H1 (cell line): ENCODE measurements at regions not wholly inside any gene's neighbourhood (a gene's known extent, or its start where the extent isn't known, plus 50 kb on each side); places are given as distances from the start of the nearest gene placed in this dataset.

Experiments used
- CTCF ChIA-PET: fragments of 300-600 bp; sonication (Branson Sonifier 250); formaldehyde crosslinking; loops from one replicate; lab custom pipeline; 2021; ENCODE audit not compliant: partially characterized antibody; lab: Charles Lee
- POLR2A ChIA-PET: fragments of 300-600 bp; sonication (Branson Sonifier 250); formaldehyde crosslinking; loops from one replicate; lab custom pipeline; 2021; ENCODE audit warnings: inconsistent platforms; ENCODE audit not compliant: partially characterized antibody; lab: Charles Lee
- DNase-seq, 2 experiments: peaks; one replicate each; pipeline versions ENCODE4 v3.0.0 to v3.0.0-alpha.2; 2010 to 2022; ENCODE audit warnings: low spot score in 2 of 2, low read depth in 1 of 2, mixed read lengths in 1 of 2
- FAIRE-seq: peaks from 2 replicates; lab custom pipeline; 2011; peaks lifted over from hg19 to GRCh38; lab: Jason Lieb, UNC
- H2AFZ ChIP-seq: 2 replicates; pipeline ENCODE4 v1.8.1; 2012; ENCODE audit warnings: low read length, inconsistent platforms
- H2AK5ac ChIP-seq: 2 replicates; pipeline ENCODE4 v1.6.1; 2013; ENCODE audit warnings: low read depth, low read length
- H2BK120ac ChIP-seq: replicated peaks from 2 replicates; pipeline ENCODE3; 2013; ENCODE audit warnings: low read depth, low read length, inconsistent platforms
- H2BK12ac ChIP-seq: 2 replicates; pipeline ENCODE4 v1.6.1; 2013; ENCODE audit warnings: low read depth, low read length
- H2BK15ac ChIP-seq: 2 replicates; pipeline ENCODE4 v1.6.1; 2013; ENCODE audit warnings: low read length
- H2BK20ac ChIP-seq: 2 replicates; pipeline ENCODE4 v1.6.1; 2013; ENCODE audit warnings: low read length
- H2BK5ac ChIP-seq: 2 replicates; pipeline ENCODE4 v1.6.1; 2013; ENCODE audit warnings: low read depth, low read length
- H3K14ac ChIP-seq: 2 replicates; pipeline ENCODE4 v1.6.1; 2013; ENCODE audit warnings: inconsistent platforms; ENCODE audit not compliant: insufficient read length
- H3K18ac ChIP-seq: 2 replicates; pipeline ENCODE4 v1.6.1; 2013; ENCODE audit warnings: low read length; ENCODE audit errors: extremely low read depth
- H3K23ac ChIP-seq: 2 replicates; pipeline ENCODE4 v1.6.1; 2013; ENCODE audit warnings: inconsistent platforms; ENCODE audit not compliant: insufficient read length
- H3K23me2 ChIP-seq: 2 replicates; pipeline ENCODE4 v1.6.1; 2013; ENCODE audit warnings: low read depth, low read length
- H3K27ac ChIP-seq: 2 replicates; pipeline ENCODE4 v1.6.1; 2011; ENCODE audit warnings: low read depth, low read length, inconsistent platforms
- H3K27me3 ChIP-seq, 4 experiments: replicated peaks in 1 of 4; 1 replicate in 1 of 4; 2 replicates in 3 of 4; pipeline versions ENCODE4 v1.6.1 to v1.8.1; 2011 to 2013; ENCODE audit warnings: low read length in 3 of 4, mild to moderate bottlenecking in 3 of 4, inconsistent platforms in 2 of 4, mixed read lengths in 2 of 4, moderate library complexity in 1 of 4; ENCODE audit not compliant: control insufficient read depth in 3 of 4, insufficient read depth in 3 of 4; ENCODE audit errors: extremely low read depth in 1 of 4
- H3K36me3 ChIP-seq, 4 experiments: 2 replicates each; pipeline versions ENCODE4 v1.6.1 to v1.8.1; 2011 to 2013; ENCODE audit warnings: mild to moderate bottlenecking in 4 of 4, low read length in 3 of 4, moderate library complexity in 2 of 4, control low read depth in 1 of 4, inconsistent platforms in 1 of 4; ENCODE audit not compliant: insufficient read depth in 4 of 4, control insufficient read depth in 2 of 4
- H3K4ac ChIP-seq: replicated peaks from 2 replicates; pipeline ENCODE3; 2013; ENCODE audit warnings: low read length, low read depth, mixed read lengths, inconsistent platforms; ENCODE audit not compliant: insufficient read length
- H3K4me1 ChIP-seq, 4 experiments: replicated peaks in 1 of 4; 1 replicate in 1 of 4; 2 replicates in 3 of 4; pipeline versions ENCODE4 v1.6.1 to v1.8.1; 2011 to 2013; ENCODE audit warnings: low read length in 3 of 4, inconsistent platforms in 2 of 4, mixed read lengths in 1 of 4; ENCODE audit not compliant: insufficient read depth in 4 of 4, control insufficient read depth in 3 of 4
- H3K4me2 ChIP-seq, 2 experiments: 2 replicates each; pipeline versions ENCODE4 v1.6.1 to v1.8.1; 2011 to 2013; ENCODE audit warnings: low read depth in 2 of 2, low read length in 2 of 2, control low read depth in 1 of 2, inconsistent platforms in 1 of 2, mild to moderate bottlenecking in 1 of 2; ENCODE audit not compliant: insufficient read depth in 1 of 2
- H3K4me3 ChIP-seq, 4 experiments: fragments of 200-600, 300-600 bp in 1 of 4; sonication (generic), shearing (Covaris generic), sonication (Bioruptor Twin) in 1 of 4; 2 replicates each; pipeline versions ENCODE4 v1.5.1 to v1.8.1; 2011 to 2016; ENCODE audit warnings: low read length in 4 of 4, low read depth in 3 of 4, control low read depth in 2 of 4, inconsistent platforms in 2 of 4, mild to moderate bottlenecking in 2 of 4, mixed read lengths in 1 of 4, moderate library complexity in 1 of 4; ENCODE audit not compliant: insufficient read depth in 2 of 4; ENCODE audit errors: extremely low read depth in 1 of 4
- H3K56ac ChIP-seq: replicated peaks from 2 replicates; pipeline ENCODE3; 2013; ENCODE audit warnings: low read depth, mild to moderate bottlenecking, mixed read lengths, low read length, inconsistent platforms; ENCODE audit not compliant: insufficient read length
- H3K79me1 ChIP-seq: 2 replicates; pipeline ENCODE4 v1.6.1; 2013; ENCODE audit warnings: low read depth, low read length, control low read depth
- H3K79me2 ChIP-seq, 2 experiments: 2 replicates each; pipeline versions ENCODE4 v1.6.1 to v1.8.1; 2012 to 2013; ENCODE audit warnings: low read length in 2 of 2, mild to moderate bottlenecking in 2 of 2, inconsistent platforms in 1 of 2; ENCODE audit not compliant: insufficient read depth in 2 of 2, control insufficient read depth in 1 of 2
- H3K9ac ChIP-seq, 4 experiments: replicated peaks in 1 of 4; 1 replicate in 1 of 4; 2 replicates in 3 of 4; pipeline versions ENCODE4 v1.6.1 to v1.8.1; 2011 to 2013; ENCODE audit warnings: low read depth in 3 of 4, low read length in 3 of 4, control low read depth in 2 of 4, mild to moderate bottlenecking in 2 of 4, moderate library complexity in 2 of 4, inconsistent platforms in 1 of 4; ENCODE audit errors: extremely low read depth in 1 of 4
- H3K9me3 ChIP-seq, 2 experiments: 2 replicates each; pipeline versions ENCODE4 v1.6.1 to v1.8.1; 2012 to 2013; ENCODE audit warnings: mild to moderate bottlenecking in 2 of 2, moderate library complexity in 2 of 2, control low read depth in 1 of 2, inconsistent platforms in 1 of 2, low read depth in 1 of 2, low read length in 1 of 2, mixed read lengths in 1 of 2; ENCODE audit not compliant: insufficient read depth in 2 of 2
- H4K20me1 ChIP-seq, 2 experiments: replicated peaks in 1 of 2; 2 replicates each; pipeline versions ENCODE3 to v1.8.1; 2011 to 2013; ENCODE audit warnings: inconsistent platforms in 2 of 2, low read length in 2 of 2, mild to moderate bottlenecking in 1 of 2; ENCODE audit not compliant: insufficient read depth in 2 of 2, control insufficient read depth in 1 of 2
- H4K5ac ChIP-seq: 2 replicates; pipeline ENCODE4 v1.6.1; 2013; ENCODE audit warnings: low read length, low read depth, mixed read lengths, inconsistent platforms; ENCODE audit not compliant: insufficient read length
- H4K8ac ChIP-seq: 2 replicates; pipeline ENCODE4 v1.8.0; 2013; ENCODE audit warnings: mild to moderate bottlenecking, moderate library complexity, low read length, inconsistent platforms; ENCODE audit not compliant: insufficient read depth; ENCODE audit errors: extremely low read depth
- H4K91ac ChIP-seq: replicated peaks from 2 replicates; pipeline ENCODE3; 2013; ENCODE audit warnings: low read length, mixed read lengths, inconsistent platforms; ENCODE audit not compliant: insufficient read length
- HDAC2 ChIP-seq, 2 experiments: fragments of 300-600 bp in 1 of 2; sonication (generic) in 1 of 2; IDR thresholded peaks; 2 replicates each; pipeline ENCODE4 v1.6.1; 2011 to 2012; ENCODE audit warnings: low read depth in 2 of 2, low read length in 2 of 2, mild to moderate bottlenecking in 2 of 2, moderate library complexity in 2 of 2, borderline replicate concordance in 1 of 2, inconsistent platforms in 1 of 2
- POLR2AphosphoS5 ChIP-seq: IDR thresholded peaks from 2 replicates; pipeline ENCODE4 v1.6.1; 2011; ENCODE audit warnings: low read depth, low read length
- RNF2 ChIP-seq: fragments of 200-900, 300-1000 bp; sonication (generic); IDR thresholded peaks from 2 replicates; pipeline ENCODE4 v1.7.1; 2016; ENCODE audit warnings: borderline replicate concordance, low read depth, mild to moderate bottlenecking, antibody characterized with exemption, low read length; ENCODE audit not compliant: poor library complexity, severe bottlenecking; ENCODE audit errors: missing control alignments
- SIRT6 ChIP-seq: IDR thresholded peaks from one replicate; pipeline ENCODE4 v1.7.1; 2012; ENCODE audit warnings: low read length, inconsistent platforms
- TEAD4 ChIP-seq: IDR thresholded peaks from 2 replicates; pipeline ENCODE4 v1.6.1; 2012; ENCODE audit warnings: low read depth, low read length, inconsistent platforms, mixed read lengths
- WGBS, 2 experiments: shearing (Covaris generic) in 1 of 2; methylation state at CpG; one replicate each; pipeline versions ENCODE4 v1.1.6 to v1.1.7; 2013 to 2015; ENCODE audit warnings: low lambda C conversion rate in 2 of 2, mixed read lengths in 2 of 2, inconsistent platforms in 1 of 2, low coverage in 1 of 2, missing lambda C conversion rate in 1 of 2; ENCODE audit not compliant: insufficient replicate concordance in 2 of 2, insufficient coverage in 1 of 2, insufficient read length in 1 of 2; ENCODE audit errors: extremely low coverage in 1 of 2, missing lambda C conversion rate in 1 of 2; 5-methylcytosine and 5-hydroxymethylcytosine counted together

- CTCF ChIA-PET = interaction anchor here (1.4 kb wide), 1 partner anchor 14 kb away, joined by 4 read pairs; no protein-coding TSS in a partner anchor
- no peak overlapping the region for H4K91ac ChIP-seq
- no peaks in the 10 kb centered on the region for H3K27me3 ChIP-seq
- H3K56ac ChIP-seq = no peak overlapping the region
- no peak overlapping the region for H3K4ac ChIP-seq
- H3K18ac ChIP-seq = no peak overlapping the region
- no peaks in the 10 kb centered on the region for H3K36me3 ChIP-seq
- TF ChIP-seq SIRT6 (no peak), TEAD4 (no peak), POLR2AphosphoS5 (no peak), RNF2 (no peak), HDAC2 (IDR thresholded peaks at IDR 0.05; ENCODE audit: borderline replicate concordance in 1 of 2, low read depth in 2 of 2, low read length in 2 of 2) (no peak)
- TF ChIP-seq, all 59 proteins: peak for 0
- Histone ChIP-seq H3K4me1 (no peaks in the 10 kb centered on the region), H3K4me3 (no peak overlapping the region), H3K23me2 (no peaks in the 10 kb centered on the region), H3K79me1 (no peaks in the 10 kb centered on the region), H2BK120ac (no peak overlapping the region), H3K9me3 (no peaks in the 10 kb centered on the region), H4K5ac (no peak overlapping the region), H4K8ac (no peak overlapping the region), H2AK5ac (no peak overlapping the region), H3K23ac (no peak overlapping the region), H3K79me2 (no peaks in the 10 kb centered on the region), H3K27ac (no peak overlapping the region), H3K4me2 (no peak overlapping the region), H2BK5ac (no peak overlapping the region), H4K20me1 (no peaks in the 10 kb centered on the region), H2BK20ac (no peak overlapping the region), H2BK15ac (no peak overlapping the region), H2BK12ac (no peak overlapping the region), H3K9ac (no peak overlapping the region), H3K14ac (no peak overlapping the region), H2AFZ (0 out of 2 replicates have a peak overlapping the region, but pooled peaks have one; percentile 30)
- FAIRE-seq = no peak
- DNase-seq = no peak
- WGBS, 2 experiments = 94% methylated on average over 5 of the region's 5 CpGs; no CpG with 5 or more reads in 1 of the 2 experiments
- POLR2A ChIA-PET = no interaction called here
These were observed 126.9 kb upstream of the TRIB2 start for GRCh38 chr2:12589802-12590320.
